T1000 (cell line): ENCODE measurements at regions not wholly inside any gene's neighbourhood (a gene's known extent, or its start where the extent isn't known, plus 50 kb on each side); places are given as distances from the start of the nearest gene placed in this dataset.
"Not testable (repeated sequence)": the region's sequence is repeated elsewhere in the genome, so short reads cannot be mapped to it uniquely, and the experiment has no call there.

Experiments used
- DNase-seq: peaks from one replicate; lab custom pipeline; 2025; ENCODE audit warnings: mixed read lengths; lab: John Stamatoyannopoulos, UW

DNA sequence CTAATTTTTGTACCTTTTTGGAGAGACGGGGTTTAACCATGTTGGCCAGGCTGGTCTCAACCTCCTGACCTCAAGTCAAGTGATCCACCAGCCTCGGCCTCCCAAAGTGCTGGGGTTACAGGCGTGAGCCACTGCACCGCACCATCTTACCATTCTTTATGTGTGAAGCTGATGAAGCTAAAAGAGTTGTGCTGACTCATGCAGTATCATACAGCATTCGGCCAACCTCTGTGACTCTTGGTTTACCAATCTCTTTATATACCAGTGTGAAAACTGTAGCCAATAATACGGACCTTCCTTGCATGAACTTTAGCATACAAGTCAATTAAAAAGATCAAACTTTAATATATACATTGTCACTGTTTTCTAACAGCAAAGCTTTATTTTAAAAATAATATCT is 878.2 kb upstream of the MBL2 start:
- no peak for DNase-seq

DNA sequence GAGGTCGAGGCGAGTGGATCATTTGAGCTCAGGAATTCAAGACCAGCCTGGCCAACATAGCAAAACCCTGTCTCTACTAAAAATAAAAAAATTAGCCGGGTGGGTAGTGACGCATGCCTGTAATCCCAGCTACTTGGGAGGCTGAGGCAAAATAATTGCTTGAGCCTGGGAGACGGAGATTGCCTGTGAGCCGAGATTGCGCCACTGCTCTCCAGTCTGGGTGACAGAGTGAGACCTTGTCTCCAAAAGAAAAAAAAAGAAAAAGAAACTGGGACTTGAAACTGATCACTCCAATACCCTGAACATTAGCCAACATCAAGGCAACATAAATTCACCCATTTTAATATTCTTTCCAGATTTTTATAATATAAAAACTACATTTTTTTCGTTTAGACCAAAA is 874.6 kb upstream of the MBL2 start:
- not testable (repeated sequence) for DNase-seq

DNA sequence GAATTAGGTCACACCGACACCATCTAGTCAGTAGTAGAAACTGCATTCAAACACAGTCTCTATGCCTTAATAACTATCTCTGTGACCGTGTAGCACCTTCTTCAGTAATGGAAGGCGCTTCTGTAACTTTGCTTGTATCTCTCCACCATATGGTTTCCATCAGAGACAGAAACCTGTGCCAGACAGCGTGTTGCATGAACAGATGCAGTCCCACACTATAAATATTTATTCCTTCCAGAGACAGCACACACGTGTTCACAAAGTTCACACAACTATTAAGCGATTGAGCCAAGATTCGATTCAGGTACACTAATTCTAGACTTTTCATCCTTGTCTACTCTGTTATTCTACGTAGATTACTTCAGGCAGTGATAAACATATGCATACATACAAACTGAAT is 873.9 kb upstream of the MBL2 start:
- no peak for DNase-seq

DNA sequence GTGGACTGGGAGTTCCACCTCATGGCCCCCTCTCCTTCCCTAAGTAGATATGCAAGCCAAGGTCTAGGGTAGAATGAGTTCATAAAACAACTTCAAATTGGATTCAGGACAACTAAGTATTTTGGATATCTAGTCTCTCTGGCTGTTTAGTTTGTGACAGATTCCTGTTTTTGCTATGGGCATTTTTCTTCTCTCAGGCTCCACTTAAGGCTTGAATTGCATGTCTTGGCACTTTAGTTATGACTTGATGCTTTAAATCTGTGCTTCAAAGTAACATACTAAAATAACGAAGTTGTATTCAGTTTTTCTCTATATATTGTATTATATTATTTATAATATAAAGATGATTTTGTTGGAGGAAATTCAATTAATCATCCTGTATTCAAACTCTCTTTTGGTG is 873.4 kb upstream of the MBL2 start:
- no peak for DNase-seq

DNA sequence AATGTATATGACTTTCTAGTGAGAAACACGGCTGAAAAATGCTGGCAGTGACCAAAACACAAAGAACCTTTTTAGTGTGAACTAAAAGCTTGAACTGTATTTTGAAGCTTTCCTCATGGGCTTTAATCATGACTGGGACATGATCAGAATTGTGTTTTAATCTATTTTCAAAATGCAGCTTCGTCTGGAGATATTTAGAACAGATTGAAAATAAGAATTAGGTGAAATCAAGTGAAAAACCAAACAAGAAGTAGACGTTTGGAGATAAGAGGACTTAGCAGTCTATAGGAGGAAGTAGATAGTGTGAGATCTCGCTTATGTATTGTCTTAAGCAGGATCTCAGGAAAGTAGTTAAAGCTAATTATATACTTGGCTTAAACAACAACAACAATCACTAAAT is 865.4 kb upstream of the MBL2 start:
- no peak for DNase-seq

DNA sequence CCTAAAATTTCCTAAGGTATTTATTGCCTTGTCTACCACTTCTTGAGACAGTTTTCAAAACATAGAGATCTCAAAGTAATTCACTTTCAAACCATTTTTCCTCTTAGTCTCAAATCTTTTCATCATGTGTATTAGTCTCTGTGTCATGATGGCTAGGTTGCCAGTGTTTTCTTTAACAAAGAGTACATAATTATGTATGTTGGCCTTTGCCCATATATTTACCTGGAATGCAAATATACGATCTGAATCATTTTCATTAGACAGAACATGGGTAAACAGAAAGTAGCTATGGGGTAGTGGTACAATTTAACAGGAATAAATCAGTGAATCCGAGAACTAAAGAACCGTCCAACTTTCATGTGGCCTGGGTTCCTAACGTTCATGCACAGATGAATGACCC is 852.1 kb upstream of the MBL2 start:
- no peak for DNase-seq

DNA sequence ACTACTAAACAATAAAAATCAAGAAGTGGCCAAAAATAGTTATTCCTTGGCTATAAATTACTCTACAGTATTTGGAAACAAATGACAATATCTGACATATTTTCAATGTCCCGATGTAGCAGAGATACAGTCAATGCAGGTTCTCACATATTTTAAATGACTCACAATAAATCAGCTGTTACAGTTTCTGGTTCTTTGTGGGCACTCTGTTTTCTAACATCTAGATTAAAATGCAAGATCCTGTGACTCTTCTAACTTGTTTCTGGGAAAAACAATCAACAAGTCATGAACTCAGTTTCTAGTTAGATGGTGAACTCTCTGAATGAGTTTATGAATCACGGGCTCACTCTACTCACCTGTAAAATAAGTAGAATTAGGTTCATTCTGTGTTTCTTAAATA is 849.6 kb upstream of the MBL2 start:
- no peak for DNase-seq

DNA sequence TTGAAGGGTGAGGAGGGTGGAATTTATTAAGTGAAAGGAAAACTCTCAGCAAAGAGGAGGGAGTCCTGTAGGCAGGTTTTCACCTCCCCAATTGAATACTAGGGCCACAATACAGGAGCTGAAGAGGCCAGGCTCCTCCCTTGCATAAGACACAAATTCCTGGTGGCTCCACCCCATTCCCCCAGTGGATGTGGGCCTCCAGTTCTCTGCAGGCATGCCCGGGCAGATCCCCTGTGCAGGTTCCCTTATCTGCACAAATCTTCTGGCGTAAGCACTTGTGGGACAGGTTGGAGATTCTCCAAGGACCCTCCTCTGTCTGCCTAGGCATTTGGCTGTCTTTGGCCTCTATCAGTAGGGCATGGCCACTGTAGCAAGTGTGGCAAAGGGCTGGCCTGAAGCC is 847.1 kb upstream of the MBL2 start:
- no peak for DNase-seq

DNA sequence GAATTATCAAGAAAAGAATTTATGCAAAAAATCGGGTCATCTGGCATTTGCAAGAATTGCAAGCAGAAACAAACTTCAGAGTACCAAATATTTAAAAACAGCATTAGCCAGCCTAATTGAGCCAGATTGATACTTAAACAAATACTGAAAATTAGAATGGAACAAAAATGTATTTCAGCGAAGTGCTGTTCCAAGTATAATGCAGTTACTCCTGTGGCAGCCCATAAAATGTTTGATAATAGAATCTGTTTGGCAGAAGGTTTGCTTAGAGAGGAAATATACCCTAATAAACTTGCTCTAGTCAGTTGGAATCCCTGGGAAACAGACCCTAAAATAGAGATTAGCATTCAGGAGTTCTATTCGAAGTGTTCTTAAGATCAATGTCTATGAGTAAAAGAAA is 835.1 kb upstream of the MBL2 start:
- DNase-seq, result no peak

DNA sequence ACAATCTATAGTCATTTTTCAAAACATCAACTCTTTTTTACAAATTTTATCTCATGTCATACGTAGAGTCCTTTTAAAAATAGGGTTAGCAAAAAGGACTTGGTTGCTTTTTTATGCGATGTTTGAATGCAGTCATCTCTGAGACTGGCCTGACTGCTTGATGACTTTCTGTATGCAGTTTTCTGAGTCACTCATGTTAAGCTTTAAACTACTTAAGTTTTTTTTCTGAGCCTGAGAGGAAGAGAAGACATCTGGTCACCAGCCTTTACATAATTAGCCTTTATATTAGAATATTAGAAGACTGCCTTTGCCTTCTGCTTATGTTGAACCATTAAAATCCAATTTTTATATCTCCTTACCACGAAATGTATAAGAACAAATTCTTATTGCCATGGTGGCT is 834.4 kb upstream of the MBL2 start:
- no peak for DNase-seq

DNA sequence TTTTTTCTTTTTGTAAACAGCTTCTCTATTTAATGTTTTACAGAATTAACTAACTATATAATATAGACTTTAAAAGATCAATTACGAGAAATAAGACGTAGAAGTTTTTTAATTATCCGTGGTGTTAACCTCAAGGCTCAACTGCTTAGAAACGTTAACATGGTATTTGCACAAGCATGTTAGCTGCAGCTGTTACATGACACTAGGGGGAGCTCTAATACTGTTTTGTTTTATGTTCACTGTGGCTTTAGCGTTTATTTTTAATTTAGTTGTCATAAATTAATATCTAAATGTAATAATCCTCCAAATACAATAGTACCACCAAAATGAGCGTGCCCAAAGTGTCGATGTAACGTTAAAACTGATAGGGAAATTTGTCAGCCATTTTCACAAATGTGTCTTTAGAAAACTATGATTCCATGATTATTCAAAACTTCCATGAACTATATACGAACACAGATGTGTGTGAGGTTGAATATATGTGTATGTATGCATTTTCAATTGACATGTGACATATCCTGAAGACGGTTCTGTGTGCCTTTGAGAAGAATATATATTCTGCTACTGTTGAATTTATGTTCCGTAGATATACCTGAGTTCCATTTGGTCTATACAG is 828.8 kb upstream of the MBL2 start:
- no peak for DNase-seq

DNA sequence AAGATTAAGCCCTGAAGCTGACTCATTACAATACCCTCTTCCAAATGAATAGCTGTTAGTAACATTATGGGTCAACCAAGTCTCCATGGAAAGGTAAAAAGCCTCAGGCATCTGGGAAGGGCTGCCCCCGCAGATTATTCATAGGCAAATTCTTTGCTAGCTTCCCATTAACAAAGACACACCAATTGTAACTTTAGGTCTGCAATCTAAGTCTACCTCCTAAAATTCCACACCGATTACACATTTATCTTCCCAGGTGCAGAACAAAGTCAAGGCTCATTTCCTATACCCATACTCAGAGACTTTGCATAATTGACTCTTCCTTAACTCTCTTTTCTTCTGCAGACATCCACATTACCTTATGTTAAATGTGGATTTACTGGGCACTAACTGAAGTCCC is 826.3 kb upstream of the MBL2 start:
- DNase-seq, result no peak

DNA sequence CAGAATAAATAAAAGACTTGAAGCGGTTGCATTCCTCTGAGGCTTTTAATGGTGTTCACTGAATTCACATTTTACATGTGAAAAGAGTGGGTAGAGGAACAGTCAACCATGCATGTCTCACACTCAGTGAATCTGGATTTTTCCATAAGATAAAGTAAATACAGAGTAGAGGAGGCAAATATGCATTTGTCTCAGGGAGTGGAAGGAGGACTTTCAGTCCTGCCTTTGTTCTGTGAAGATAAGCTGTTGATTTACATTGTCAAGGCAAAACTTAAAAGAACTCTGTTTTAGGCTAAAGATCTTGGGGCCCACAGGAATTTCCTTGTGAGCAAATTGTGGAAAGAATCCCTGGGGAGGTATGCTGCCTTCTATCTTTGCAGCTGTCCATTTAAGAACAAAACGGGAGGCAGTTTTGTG is 825.3 kb upstream of the MBL2 start:
- no peak for DNase-seq

DNA sequence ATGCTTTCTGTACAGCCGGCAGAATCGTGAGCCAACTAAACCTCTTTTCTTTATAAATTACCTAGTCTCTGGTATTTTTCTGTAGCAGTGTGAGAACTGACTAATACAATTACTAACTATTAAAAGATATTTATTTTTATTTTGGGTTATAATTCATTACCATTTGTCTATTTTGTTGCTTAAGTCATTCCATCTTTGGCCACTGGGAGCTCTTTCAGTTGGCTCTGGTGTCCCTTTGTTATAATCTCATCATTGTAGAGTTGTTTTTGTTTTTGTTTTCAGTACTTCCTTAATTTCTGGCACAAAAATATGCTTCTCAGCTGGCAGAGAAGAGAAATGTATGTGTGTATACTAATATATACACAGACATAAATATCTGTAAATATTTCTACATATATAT is 807.9 kb upstream of the MBL2 start:
- no peak for DNase-seq

DNA sequence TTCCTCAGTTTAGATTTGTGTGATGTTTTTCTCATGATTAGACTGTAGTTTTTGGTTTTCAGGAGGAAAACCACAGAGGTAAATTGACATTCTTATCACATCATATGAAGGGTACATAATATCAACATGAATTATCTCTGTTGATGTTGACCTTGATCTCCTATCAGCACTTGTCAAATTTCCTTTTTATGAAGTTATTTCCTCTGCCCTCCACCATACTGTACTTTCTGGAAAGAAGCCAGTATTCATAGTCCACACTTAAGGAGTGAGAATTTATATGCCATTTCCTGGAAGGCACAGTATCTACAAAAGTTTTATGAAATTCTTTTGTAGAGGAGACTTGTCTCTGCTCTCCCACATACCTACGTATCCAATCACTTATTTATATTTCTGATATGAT is 807.2 kb upstream of the MBL2 start:
- DNase-seq, result no peak

DNA sequence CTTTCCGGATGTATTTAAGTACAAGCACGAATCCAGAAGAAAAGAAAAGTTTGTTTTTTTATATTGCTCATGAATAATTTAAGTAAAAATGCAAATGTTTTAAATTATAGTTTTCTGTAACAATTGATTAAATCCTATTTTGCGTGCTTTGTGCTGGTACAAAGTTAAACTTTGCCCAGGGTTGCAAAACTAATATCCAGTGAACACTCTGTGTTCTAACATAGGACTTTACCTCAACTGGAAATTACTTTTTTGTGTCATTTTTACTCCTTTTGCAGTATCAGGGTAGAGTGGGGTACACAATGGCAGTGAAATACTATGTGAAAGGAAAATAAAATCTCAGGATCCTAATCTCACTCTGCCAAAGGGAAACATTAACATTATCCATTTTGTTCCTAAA is 801.4 kb upstream of the MBL2 start:
- no peak for DNase-seq

DNA sequence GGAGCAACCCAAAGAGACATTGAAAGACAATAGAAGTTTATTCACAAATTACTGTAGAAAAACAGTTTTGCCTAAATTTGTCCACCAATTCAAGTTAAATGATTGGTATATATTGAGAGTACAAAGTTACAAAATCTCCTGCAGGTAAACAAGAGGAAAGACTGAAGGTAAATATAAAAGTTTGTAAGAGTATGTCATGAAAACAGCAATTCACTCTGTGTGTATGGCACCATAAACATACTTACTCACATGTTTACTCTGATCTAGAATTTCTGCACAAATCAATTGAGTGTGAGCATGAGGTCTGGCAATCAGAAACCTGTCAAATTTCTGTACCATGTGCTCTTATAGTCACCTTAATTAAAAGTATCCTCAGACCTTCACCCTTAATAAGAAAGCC is 800.9 kb upstream of the MBL2 start:
- DNase-seq, result no peak

DNA sequence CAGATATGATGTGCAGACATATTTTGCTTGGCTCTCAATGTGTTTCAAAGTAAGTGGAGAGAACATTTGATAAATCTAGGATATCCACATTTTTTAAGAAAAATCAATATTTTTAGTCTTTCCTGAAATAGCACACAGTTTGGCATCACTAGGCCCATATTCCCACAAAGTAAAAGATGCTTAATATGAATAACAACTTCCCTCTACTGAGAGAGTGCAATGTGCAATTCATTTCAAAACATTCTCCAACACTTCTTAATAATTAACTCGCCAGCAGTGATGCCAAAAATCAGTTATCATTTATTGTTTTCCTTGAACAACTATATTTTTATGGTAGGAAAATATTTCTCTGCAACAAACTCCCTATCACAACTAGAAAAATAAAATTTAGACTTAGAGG is 800.2 kb upstream of the MBL2 start:
- no peak for DNase-seq

DNA sequence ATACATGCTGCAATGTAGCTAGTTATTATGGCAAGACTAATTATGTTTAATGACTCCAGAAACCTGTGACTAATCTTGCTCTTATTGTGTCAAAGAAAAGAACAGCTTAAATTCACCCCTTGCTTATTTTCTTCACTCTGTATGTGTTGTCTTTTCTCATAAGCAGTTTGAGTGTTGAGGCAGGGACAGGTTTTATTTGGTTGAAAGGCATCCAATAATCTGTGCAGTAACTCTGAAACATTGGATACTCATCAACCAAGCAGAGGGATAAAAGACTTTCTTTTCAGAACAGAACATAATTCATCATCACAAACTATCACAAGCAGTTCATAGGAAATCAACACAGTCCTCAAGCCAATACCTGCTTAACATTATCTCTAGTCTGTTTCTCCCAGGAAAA is 797.6 kb upstream of the MBL2 start:
- no peak for DNase-seq

DNA sequence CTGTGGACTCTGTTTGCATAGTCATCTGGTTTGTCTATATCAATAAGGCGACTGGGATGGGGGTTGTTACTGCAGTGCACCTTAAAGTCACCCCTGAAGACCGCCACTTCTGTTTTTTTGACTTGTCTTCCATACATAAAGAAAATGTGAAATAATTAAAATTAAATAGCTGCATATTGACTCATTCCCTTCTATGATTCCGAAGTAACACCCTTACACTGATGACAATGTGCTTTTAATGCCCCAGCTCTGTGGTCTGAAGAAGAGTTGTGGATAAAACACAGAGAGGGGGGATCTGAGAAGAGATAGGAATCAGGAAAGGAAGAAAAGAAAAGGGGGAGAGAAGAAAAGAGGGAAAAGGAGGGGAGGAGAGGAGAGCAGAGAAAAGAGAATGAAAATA is 796.9 kb upstream of the MBL2 start:
- DNase-seq, result no peak

DNA sequence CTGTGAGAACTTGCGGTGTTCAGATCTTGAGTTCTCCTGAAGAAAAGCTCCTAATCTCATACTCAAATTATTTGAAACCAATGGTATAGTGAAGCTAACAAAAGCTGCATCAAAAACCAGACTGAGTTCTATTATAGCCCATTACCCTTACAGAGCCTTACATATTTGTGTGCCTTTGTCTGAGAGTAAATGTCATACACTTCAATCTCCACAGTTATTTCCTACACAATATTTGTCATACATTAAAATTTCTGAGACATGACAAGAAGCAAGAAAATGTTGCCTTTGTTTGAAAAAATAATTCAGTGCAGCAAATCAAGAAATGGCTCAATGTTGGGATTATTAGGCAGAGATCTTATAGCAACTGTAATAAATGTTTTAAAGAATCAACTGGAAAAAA is 776.1 kb upstream of the MBL2 start:
- DNase-seq, result no peak

DNA sequence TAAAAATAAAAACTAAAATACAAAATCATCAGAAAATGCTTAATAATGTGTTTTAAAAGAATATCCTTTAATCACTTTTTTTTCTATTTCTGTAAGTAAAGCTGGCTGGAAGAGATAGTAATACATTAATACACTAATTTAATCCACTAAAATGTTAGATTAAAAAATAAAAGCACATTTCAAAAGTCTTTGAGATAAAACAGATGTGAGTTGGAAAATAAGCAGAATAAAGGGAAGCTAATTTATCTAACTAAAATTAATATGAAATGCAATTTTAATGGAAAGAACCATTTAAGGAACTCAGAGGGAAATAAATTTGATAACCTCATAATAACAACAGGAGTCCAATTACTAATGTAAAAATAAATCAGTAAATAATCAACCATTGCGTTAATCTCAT is 774.8 kb upstream of the MBL2 start:
- DNase-seq, result no peak

DNA sequence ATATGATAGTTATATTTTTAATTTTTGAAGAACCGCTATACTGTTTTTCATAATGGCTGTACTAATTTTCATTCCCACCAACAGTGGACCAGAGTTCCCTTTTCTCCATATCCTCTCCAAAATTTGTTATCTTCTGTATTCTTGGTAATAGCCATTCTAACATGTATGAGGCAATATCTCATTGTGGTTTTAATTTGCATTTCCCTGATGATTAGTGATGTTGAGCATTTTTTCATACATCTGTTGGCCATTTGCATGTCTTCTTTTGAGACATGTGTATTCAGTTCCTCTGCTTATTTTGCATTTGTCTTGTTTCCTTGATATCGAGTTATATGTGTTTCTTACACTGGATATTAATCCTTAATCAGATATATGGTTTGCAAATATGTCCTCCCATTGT is 770.8 kb upstream of the MBL2 start:
- no peak for DNase-seq

DNA sequence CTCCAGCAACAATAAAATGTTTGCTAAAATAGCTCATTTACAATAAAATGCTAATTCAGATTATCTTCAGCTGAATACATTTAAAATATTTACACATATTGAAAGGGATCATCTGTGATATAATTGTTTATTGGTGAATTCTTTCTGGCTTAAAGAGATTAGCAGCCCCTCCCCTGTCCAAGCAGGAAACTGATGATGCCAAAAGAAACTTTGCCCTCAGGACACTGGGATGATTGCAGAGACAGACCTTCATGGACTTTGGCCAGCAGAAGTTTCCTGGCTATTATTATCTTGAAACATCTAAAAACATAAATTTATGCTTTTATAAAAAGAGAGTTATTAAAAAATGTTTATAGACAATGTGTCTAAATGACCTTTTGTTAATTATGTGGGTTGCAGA is 764.9 kb upstream of the MBL2 start:
- no peak for DNase-seq

DNA sequence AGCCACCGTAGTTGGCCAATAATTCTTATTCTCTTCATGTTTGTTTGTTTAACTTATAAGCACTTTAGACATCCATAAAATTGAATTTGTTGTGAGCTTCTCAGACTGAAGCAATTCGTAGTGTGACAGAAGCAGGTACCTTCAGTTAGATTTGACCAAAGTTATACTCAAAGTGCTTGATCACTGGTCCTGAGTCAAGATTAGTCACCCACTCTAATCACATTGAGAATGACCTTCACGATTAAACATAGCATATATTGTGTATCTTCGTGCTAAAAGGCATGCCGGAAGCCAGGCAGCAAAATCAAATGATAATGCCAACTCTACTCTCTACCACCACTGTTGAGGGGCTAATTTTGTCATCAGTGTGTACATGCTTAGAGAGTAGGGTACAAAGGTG is 763.7 kb upstream of the MBL2 start:
- DNase-seq, result no peak
